Caco-2 (cell line): ENCODE measurements at regions not wholly inside any gene's neighbourhood (a gene's known extent, or its start where the extent isn't known, plus 50 kb on each side); places are given as distances from the start of the nearest gene placed in this dataset.

Experiments used
- BruUV-seq: library from RNA; stranded (reverse); fragments of 400-500 nt; replicated peaks from 2 replicates; lab custom pipeline; 2021; lab: Mats Ljungman, UMichigan
- CTCF ChIA-PET: fragments of 300-600 bp; sonication (Branson Sonifier 250); formaldehyde crosslinking; loops from one replicate; lab custom pipeline; 2022; ENCODE audit warnings: antibody characterized with exemption; lab: Charles Lee
- POLR2A ChIA-PET: fragments of 300-600 bp; sonication (Branson Sonifier 250); formaldehyde crosslinking; loops from one replicate; lab custom pipeline; 2022; ENCODE audit warnings: antibody characterized with exemption; lab: Charles Lee
- DNase-seq, 2 experiments: peaks; one replicate each; pipeline versions ENCODE4 v3.0.0 to v3.0.0-alpha.2; 2020 to 2022
- H3K27me3 ChIP-seq: replicated peaks from 2 replicates; pipeline ENCODE4 v1.6.0; 2011; ENCODE audit warnings: low read length; ENCODE audit not compliant: control insufficient read depth, insufficient read depth
- H3K36me3 ChIP-seq: 2 replicates; pipeline ENCODE4 v1.5.1; 2011; ENCODE audit warnings: low read length; ENCODE audit not compliant: control insufficient read depth, insufficient read depth
- H3K4me1 ChIP-seq: fragments of 250-450 bp; sonication (Bioruptor Pico); 2 replicates; pipeline ENCODE4 v1.5.1; 2020; ENCODE audit warnings: mild to moderate bottlenecking
- H3K4me3 ChIP-seq: 2 replicates; pipeline ENCODE4 v1.5.1; 2011; ENCODE audit warnings: low read depth, mild to moderate bottlenecking, control low read depth, low read length
- H3K9me3 ChIP-seq: fragments of 250-450 bp; sonication (Bioruptor Pico); 2 replicates; pipeline ENCODE4 v1.5.1; 2020; ENCODE audit warnings: mild to moderate bottlenecking, moderate library complexity
- H3K27ac Mint-ChIP-seq: one replicate; pipeline ENCODE4 v1.8.0; 2022; ENCODE audit warnings: mixed read lengths; ENCODE audit not compliant: unreplicated experiment
- H3K27me3 Mint-ChIP-seq: one replicate; pipeline ENCODE4 v1.8.0; 2022; ENCODE audit warnings: mixed read lengths; ENCODE audit not compliant: insufficient read depth, unreplicated experiment
- H3K36me3 Mint-ChIP-seq: one replicate; pipeline ENCODE4 v1.8.0; 2022; ENCODE audit warnings: mild to moderate bottlenecking, mixed read lengths; ENCODE audit not compliant: insufficient read depth, unreplicated experiment
- H3K4me1 Mint-ChIP-seq: one replicate; pipeline ENCODE4 v1.8.0; 2022; ENCODE audit warnings: low read depth, mixed read lengths; ENCODE audit not compliant: unreplicated experiment
- H3K4me3 Mint-ChIP-seq: one replicate; pipeline ENCODE4 v1.8.0; 2022; ENCODE audit warnings: mild to moderate bottlenecking, moderate library complexity, mixed read lengths; ENCODE audit not compliant: unreplicated experiment
- H3K9me3 Mint-ChIP-seq: one replicate; pipeline ENCODE4 v1.8.0; 2022; ENCODE audit warnings: mixed read lengths; ENCODE audit not compliant: unreplicated experiment
- intact Hi-C: fragments of 100-400 bp; cut with micrococcal nuclease; formaldehyde crosslinking; loops from one replicate; pipeline ENCODE4 v1.10.0; 2022; ENCODE audit not compliant: unreplicated experiment
- TF ChIP-seq, protein P1 (sequence below), 2 experiments: fragments of 200-600 bp in 1 of 2; IDR thresholded peaks; 1 replicate in 1 of 2; 2 replicates in 1 of 2; pipeline versions ENCODE4 v1.5.1 to v1.8.0; 2011 to 2022; ENCODE audit warnings: antibody characterized with exemption in 1 of 2, control low read depth in 1 of 2, inconsistent platforms in 1 of 2, low read depth in 1 of 2, low read length in 1 of 2, mild to moderate bottlenecking in 1 of 2, moderate library complexity in 1 of 2; ENCODE audit not compliant: insufficient read depth in 1 of 2, severe bottlenecking in 1 of 2, unreplicated experiment in 1 of 2

GRCh38 chr3:63193647-63194046 is 84.5 kb upstream of the SYNPR start:
- ChIA-PET POLR2A (no interaction called here), CTCF (interaction anchor here (1.4 kb wide), 1 partner anchor 320 kb away, joined by 9 read pairs; no protein-coding TSS in a partner anchor)
- Histone ChIP-seq H3K4me1 (no peaks in the 10 kb centered on the region), H3K9me3 (no peaks in the 10 kb centered on the region), H3K4me3 (no peak overlapping the region), H3K36me3 (no peaks in the 10 kb centered on the region), H3K27me3 (no peaks in the 10 kb centered on the region)
- Mint-ChIP-seq H3K9me3 (no peaks in the 10 kb centered on the region), H3K27ac (no peak overlapping the region), H3K4me3 (no peak overlapping the region), H3K27me3 (peaks cover 10% of the 10 kb centered on the region), H3K36me3 (no peaks in the 10 kb centered on the region), H3K4me1 (no peaks in the 10 kb centered on the region)
- intact Hi-C loops = loop anchor here (1.0 kb wide), 3 partner anchors 320 to 571 kb away; no protein-coding TSS in a partner anchor
- no TSS peak for BruUV-seq
- TF ChIP-seq, protein P1, sequence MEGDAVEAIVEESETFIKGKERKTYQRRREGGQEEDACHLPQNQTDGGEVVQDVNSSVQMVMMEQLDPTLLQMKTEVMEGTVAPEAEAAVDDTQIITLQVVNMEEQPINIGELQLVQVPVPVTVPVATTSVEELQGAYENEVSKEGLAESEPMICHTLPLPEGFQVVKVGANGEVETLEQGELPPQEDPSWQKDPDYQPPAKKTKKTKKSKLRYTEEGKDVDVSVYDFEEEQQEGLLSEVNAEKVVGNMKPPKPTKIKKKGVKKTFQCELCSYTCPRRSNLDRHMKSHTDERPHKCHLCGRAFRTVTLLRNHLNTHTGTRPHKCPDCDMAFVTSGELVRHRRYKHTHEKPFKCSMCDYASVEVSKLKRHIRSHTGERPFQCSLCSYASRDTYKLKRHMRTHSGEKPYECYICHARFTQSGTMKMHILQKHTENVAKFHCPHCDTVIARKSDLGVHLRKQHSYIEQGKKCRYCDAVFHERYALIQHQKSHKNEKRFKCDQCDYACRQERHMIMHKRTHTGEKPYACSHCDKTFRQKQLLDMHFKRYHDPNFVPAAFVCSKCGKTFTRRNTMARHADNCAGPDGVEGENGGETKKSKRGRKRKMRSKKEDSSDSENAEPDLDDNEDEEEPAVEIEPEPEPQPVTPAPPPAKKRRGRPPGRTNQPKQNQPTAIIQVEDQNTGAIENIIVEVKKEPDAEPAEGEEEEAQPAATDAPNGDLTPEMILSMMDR (IDR thresholded peaks at IDR 0.05; ENCODE audit: insufficient read depth in 1 of 2, low read depth in 1 of 2, low read length in 1 of 2, severe bottlenecking in 1 of 2, unreplicated experiment in 1 of 2) = peak; percentile 41 to 53
- DNase-seq = peak in 1 of 2 experiments; percentile 24

DNA sequence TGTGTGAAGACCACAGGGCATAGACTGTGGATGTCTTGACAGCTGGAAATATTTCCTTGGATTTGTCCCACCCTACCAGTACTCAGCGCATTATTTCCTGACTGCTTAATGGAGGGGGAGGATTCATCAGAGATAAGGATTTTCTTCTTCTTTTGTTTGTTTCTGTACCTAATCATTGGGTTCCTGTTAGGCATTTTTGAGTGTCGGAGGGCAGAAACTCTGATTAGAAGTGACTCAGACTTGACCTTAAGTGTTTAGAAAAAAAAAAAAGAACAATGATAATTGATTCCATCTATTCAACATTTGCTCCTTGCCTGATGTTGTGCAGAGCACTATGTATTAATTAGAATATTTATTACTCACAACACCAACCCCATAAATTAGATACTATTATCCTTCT is 78.5 kb upstream of the SYNPR start:
- H3K4me3 Mint-ChIP-seq = no peak overlapping the region
- no peak for DNase-seq
- no peaks in the 10 kb centered on the region for H3K4me1 Mint-ChIP-seq
- no peaks in the 10 kb centered on the region for H3K9me3 Mint-ChIP-seq
- H3K27me3 Mint-ChIP-seq = peaks cover 3% of the 10 kb centered on the region
- Histone ChIP-seq H3K4me1 (no peaks in the 10 kb centered on the region), H3K9me3 (no peaks in the 10 kb centered on the region), H3K27me3 (no peaks in the 10 kb centered on the region), H3K4me3 (no peak overlapping the region), H3K36me3 (no peaks in the 10 kb centered on the region)
- ChIA-PET POLR2A (no interaction called here), CTCF (no interaction called here)
- TF ChIP-seq, protein P1 (IDR thresholded peaks at IDR 0.05; ENCODE audit: insufficient read depth in 1 of 2, low read depth in 1 of 2, low read length in 1 of 2, severe bottlenecking in 1 of 2, unreplicated experiment in 1 of 2) = no peak
- BruUV-seq = no TSS peak
- intact Hi-C loops = no loop called here
- no peaks in the 10 kb centered on the region for H3K36me3 Mint-ChIP-seq
- no peak overlapping the region for H3K27ac Mint-ChIP-seq

DNA sequence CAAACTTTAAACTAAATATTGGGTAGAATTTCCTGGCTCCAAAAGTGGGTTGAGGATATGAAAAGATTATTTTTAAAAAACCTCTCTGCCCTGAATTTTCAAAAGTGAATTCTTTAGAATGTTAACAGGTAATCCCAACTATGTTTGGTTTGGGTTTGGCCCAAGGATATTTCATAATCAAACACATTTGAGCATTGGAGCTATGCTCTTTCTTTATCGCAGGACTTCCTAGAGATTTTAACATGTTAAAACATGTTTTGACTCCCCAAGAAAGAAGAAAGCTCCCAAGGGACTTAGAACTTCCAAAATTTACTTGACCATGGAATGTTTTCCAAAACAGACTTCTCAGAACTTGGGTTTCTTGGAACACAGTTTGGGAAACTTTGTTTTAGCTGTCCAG is 75.6 kb upstream of the SYNPR start:
- Mint-ChIP-seq H3K27me3 (peaks cover 8% of the 10 kb centered on the region), H3K36me3 (no peaks in the 10 kb centered on the region), H3K4me1 (no peaks in the 10 kb centered on the region), H3K27ac (no peak overlapping the region), H3K9me3 (no peaks in the 10 kb centered on the region), H3K4me3 (no peak overlapping the region)
- Histone ChIP-seq H3K4me1 (no peaks in the 10 kb centered on the region), H3K4me3 (no peak overlapping the region), H3K36me3 (no peaks in the 10 kb centered on the region), H3K27me3 (no peaks in the 10 kb centered on the region), H3K9me3 (no peaks in the 10 kb centered on the region)
- BruUV-seq = no TSS peak
- ChIA-PET CTCF (no interaction called here), POLR2A (no interaction called here)
- intact Hi-C loops = no loop called here
- no peak for DNase-seq
- TF ChIP-seq, protein P1 (IDR thresholded peaks at IDR 0.05; ENCODE audit: insufficient read depth in 1 of 2, low read depth in 1 of 2, low read length in 1 of 2, severe bottlenecking in 1 of 2, unreplicated experiment in 1 of 2) = no peak
